HAP-1 (cell line): ENCODE measurements at regions not wholly inside any gene's neighbourhood (a gene's known extent, or its start where the extent isn't known, plus 50 kb on each side); places are given as distances from the start of the nearest gene placed in this dataset.
"Not testable (repeated sequence)": the region's sequence is repeated elsewhere in the genome, so short reads cannot be mapped to it uniquely, and the experiment has no call there.

Experiments used
- DNase-seq, 2 experiments: peaks; one replicate each; pipeline ENCODE4 v3.0.0-alpha.2; 2016 to 2020; ENCODE audit warnings: low spot score in 2 of 2
- H3K27me3 ChIP-seq: fragments of 250-450 bp; sonication (Bioruptor Pico); 2 replicates; pipeline ENCODE4 v1.5.1; 2020; ENCODE audit warnings: low read depth, mild to moderate bottlenecking, moderate library complexity
- H3K36me3 ChIP-seq: fragments of 250-450 bp; sonication (Bioruptor Pico); replicated peaks from 2 replicates; pipeline ENCODE4 v1.5.1; 2020; ENCODE audit warnings: mild to moderate bottlenecking
- H3K4me1 ChIP-seq: fragments of 250-450 bp; sonication (Bioruptor Pico); 2 replicates; pipeline ENCODE4 v1.5.1; 2020; ENCODE audit warnings: mild to moderate bottlenecking
- H3K4me3 ChIP-seq: fragments of 250-450 bp; sonication (Bioruptor Pico); 2 replicates; pipeline ENCODE4 v1.5.1; 2020; ENCODE audit warnings: mild to moderate bottlenecking, moderate library complexity
- H3K9me3 ChIP-seq: fragments of 250-450 bp; sonication (Bioruptor Pico); 2 replicates; pipeline ENCODE4 v1.5.1; 2020; ENCODE audit warnings: mild to moderate bottlenecking, moderate library complexity
- in situ Hi-C: fragments of 300-500 bp; cut with MboI; formaldehyde crosslinking; loops from 3 replicates; pipeline ENCODE4 v1.14.3; 2020; ENCODE audit warnings: low sequenced_read_pairs, inconsistent platforms, mixed read lengths

GRCh38 chr15:62896969-62897486 is 145.5 kb upstream of the TPM1 start:
- in situ Hi-C loops: no loop called here
- no peaks in the 10 kb centered on the region for H3K27me3 ChIP-seq
- H3K9me3 ChIP-seq: no peaks in the 10 kb centered on the region
- H3K4me3 ChIP-seq: no peak overlapping the region
- peaks cover 6% of the 10 kb centered on the region; the same call in 1 of the 2 replicates for H3K4me1 ChIP-seq
- no peaks in the 10 kb centered on the region for H3K36me3 ChIP-seq
- peak in 1 of 2 experiments; percentile 42 for DNase-seq

DNA sequence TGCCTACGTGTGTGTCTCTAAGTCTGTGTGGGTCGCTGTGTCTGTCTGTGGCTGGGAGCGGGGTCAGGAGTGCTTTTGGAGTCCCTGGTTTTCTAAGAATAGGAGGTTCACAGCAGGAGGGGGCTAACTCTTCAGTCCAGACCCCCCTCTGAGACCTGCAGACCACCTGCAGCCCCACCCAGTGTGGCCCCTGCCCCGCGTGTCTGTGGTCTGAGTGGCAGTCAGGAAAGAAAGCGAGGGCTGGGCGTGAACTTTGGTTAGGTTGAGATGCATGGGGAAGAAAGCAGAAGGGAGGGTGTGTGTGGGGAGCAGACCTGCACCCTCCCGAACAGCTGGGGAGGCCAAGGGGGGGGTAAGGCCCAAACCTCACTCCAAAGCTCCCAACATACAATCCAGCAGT is 144.9 kb upstream of the TPM1 start:
- Histone ChIP-seq H3K27me3 (no peaks in the 10 kb centered on the region), H3K9me3 (no peaks in the 10 kb centered on the region), H3K4me1 (peaks cover 6% of the 10 kb centered on the region; the same call in 1 of the 2 replicates), H3K36me3 (no peaks in the 10 kb centered on the region), H3K4me3 (no peak overlapping the region)
- DNase-seq: no peak
- in situ Hi-C loops: no loop called here

GRCh38 chr15:62899090-62899493 is 143.5 kb upstream of the TPM1 start:
- no peaks in the 10 kb centered on the region for H3K9me3 ChIP-seq
- no peaks in the 10 kb centered on the region for H3K27me3 ChIP-seq
- peaks cover 6% of the 10 kb centered on the region; the same call in 1 of the 2 replicates for H3K4me1 ChIP-seq
- DNase-seq: no peak
- no peaks in the 10 kb centered on the region for H3K36me3 ChIP-seq
- in situ Hi-C loops: no loop called here
- no peak overlapping the region for H3K4me3 ChIP-seq

GRCh38 chr15:62900071-62900802 is 142.3 kb upstream of the TPM1 start:
- H3K4me1 ChIP-seq: peaks cover 1% of the 10 kb centered on the region; the same call in 1 of the 2 replicates

GRCh38 chr15:62901087-62901486 is 141.5 kb upstream of the TPM1 start:
- Histone ChIP-seq H3K36me3 (no peaks in the 10 kb centered on the region), H3K9me3 (no peaks in the 10 kb centered on the region), H3K27me3 (no peaks in the 10 kb centered on the region), H3K4me3 (no peak overlapping the region), H3K4me1 (no peaks in the 10 kb centered on the region)
- in situ Hi-C loops: no loop called here
- no peak for DNase-seq

More at GRCh38 chr15:62900071-62900802, 142.3 kb upstream of the TPM1 start:
- no peaks in the 10 kb centered on the region for H3K9me3 ChIP-seq
- H3K4me3 ChIP-seq: no peak overlapping the region
- H3K36me3 ChIP-seq: no peaks in the 10 kb centered on the region
- H3K27me3 ChIP-seq: no peaks in the 10 kb centered on the region
- in situ Hi-C loops: no loop called here
- DNase-seq: no peak

- no peak for DNase-seq
- Histone ChIP-seq H3K4me1 (no peaks in the 10 kb centered on the region), H3K36me3 (no peaks in the 10 kb centered on the region), H3K9me3 (no peaks in the 10 kb centered on the region), H3K4me3 (no peak overlapping the region), H3K27me3 (no peaks in the 10 kb centered on the region)
- in situ Hi-C loops: no loop called here
Measured at GRCh38 chr15:62901909-62902546, 140.5 kb upstream of the TPM1 start.

GRCh38 chr15:62902821-62903220 is 139.7 kb upstream of the TPM1 start:
- no peaks in the 10 kb centered on the region for H3K27me3 ChIP-seq
- in situ Hi-C loops: no loop called here
- no peaks in the 10 kb centered on the region for H3K9me3 ChIP-seq
- DNase-seq: no peak
- no peaks in the 10 kb centered on the region for H3K36me3 ChIP-seq
- no peaks in the 10 kb centered on the region for H3K4me1 ChIP-seq
- H3K4me3 ChIP-seq: no peak overlapping the region

DNA sequence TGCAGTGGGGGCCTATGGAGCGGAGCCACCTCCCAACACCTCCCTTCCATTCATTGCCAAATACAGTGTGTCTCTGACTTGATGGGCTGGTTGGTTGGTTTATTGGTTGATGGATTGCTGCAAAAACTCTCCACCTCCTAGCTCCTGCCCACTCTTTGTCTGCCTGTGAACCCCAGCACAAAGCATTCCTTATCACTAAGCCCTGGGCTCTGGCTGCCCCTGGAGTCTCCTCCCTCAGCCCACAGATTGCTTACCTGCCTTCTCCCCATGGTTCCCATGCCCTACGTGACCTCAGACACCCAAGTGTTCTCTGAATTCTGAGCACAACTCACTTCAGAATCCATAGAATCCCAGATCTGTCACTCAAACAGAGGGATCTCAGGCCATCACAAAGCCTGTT is 139.1 kb upstream of the TPM1 start:
- no peaks in the 10 kb centered on the region for H3K36me3 ChIP-seq
- no peaks in the 10 kb centered on the region for H3K4me1 ChIP-seq
- DNase-seq: no peak
- in situ Hi-C loops: no loop called here
- no peaks in the 10 kb centered on the region for H3K9me3 ChIP-seq
- no peak overlapping the region for H3K4me3 ChIP-seq
- H3K27me3 ChIP-seq: no peaks in the 10 kb centered on the region

- H3K27me3 ChIP-seq: no peaks in the 10 kb centered on the region
- in situ Hi-C loops: no loop called here
- no peaks in the 10 kb centered on the region for H3K9me3 ChIP-seq
- no peaks in the 10 kb centered on the region for H3K36me3 ChIP-seq
- no peaks in the 10 kb centered on the region for H3K4me1 ChIP-seq
- no peak overlapping the region for H3K4me3 ChIP-seq
- DNase-seq: no peak
Measured at GRCh38 chr15:62904041-62904910, 138.3 kb upstream of the TPM1 start.

DNA sequence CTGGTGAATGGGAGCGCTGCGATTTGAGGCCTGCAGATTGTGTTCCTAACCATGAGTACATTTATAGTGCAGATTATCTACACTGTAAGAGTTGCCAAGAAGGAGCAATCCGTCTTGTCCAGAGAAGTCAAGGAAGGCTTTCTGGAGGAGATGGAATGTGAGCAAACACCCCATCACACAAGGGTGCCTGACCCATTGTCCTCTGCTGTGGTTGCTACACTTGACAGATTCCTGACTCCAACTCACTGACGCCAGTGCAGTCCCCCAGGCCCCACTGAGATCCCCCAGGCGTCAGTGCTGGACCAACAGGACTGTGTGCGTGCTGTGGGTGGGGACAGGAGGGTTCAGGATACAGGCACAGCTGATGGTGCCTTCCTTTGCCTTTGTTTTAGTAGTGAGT is 135.9 kb upstream of the TPM1 start:
- no peaks in the 10 kb centered on the region for H3K4me1 ChIP-seq
- in situ Hi-C loops: no loop called here
- H3K36me3 ChIP-seq: no peaks in the 10 kb centered on the region
- H3K27me3 ChIP-seq: no peaks in the 10 kb centered on the region
- H3K4me3 ChIP-seq: no peak overlapping the region
- no peaks in the 10 kb centered on the region for H3K9me3 ChIP-seq
- no peak for DNase-seq

GRCh38 chr15:62907275-62907674 is 135.3 kb upstream of the TPM1 start:
- DNase-seq: no peak
- Histone ChIP-seq H3K27me3 (no peaks in the 10 kb centered on the region), H3K4me3 (no peak overlapping the region), H3K36me3 (no peaks in the 10 kb centered on the region), H3K4me1 (no peaks in the 10 kb centered on the region), H3K9me3 (no peaks in the 10 kb centered on the region)
- in situ Hi-C loops: no loop called here

GRCh38 chr15:62908341-62908740 is 134.2 kb upstream of the TPM1 start:
- H3K4me1 ChIP-seq, H3K27me3 ChIP-seq, DNase-seq, H3K4me3 ChIP-seq, H3K9me3 ChIP-seq, H3K36me3 ChIP-seq, in situ Hi-C loops: not testable (repeated sequence)

DNA sequence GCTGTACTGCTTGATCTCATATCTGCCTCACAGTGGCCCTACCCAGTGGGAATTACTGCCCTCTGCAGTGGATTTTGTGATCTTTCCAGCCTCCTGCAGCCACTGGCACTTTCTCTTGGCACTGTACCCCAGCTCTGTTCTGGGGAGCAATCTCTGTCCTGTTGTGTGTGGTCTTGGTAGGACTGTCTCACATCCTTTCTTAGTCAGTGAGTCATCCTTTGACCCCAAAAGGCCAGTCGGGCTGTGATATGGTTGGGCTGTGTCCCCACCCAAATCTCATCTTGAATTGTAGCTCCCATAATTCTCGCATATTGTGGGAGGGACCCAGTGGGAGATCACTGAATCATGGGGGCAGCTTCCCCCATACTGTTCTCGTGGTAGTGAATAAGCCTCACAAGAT is 133.3 kb upstream of the TPM1 start:
- Histone ChIP-seq H3K27me3 (no peaks in the 10 kb centered on the region), H3K36me3 (no peaks in the 10 kb centered on the region), H3K9me3 (no peaks in the 10 kb centered on the region), H3K4me1 (peaks cover 5% of the 10 kb centered on the region), H3K4me3 (no peak overlapping the region)
- in situ Hi-C loops: no loop called here
- no peak for DNase-seq

GRCh38 chr15:62912282-62912681 is 130.3 kb upstream of the TPM1 start:
- Histone ChIP-seq H3K4me1 (peaks cover 13% of the 10 kb centered on the region), H3K27me3 (no peaks in the 10 kb centered on the region), H3K4me3 (no peak overlapping the region), H3K36me3 (no peaks in the 10 kb centered on the region), H3K9me3 (no peaks in the 10 kb centered on the region)
- DNase-seq: no peak
- in situ Hi-C loops: no loop called here
